SH-SY5Y (cell line): ENCODE measurements at regions not wholly inside any gene's neighbourhood (a gene's known extent, or its start where the extent isn't known, plus 50 kb on each side); places are given as distances from the start of the nearest gene placed in this dataset.

Experiments
- GATA2 ChIP-seq: IDR thresholded peaks from 2 replicates; pipeline ENCODE4 v1.6.1; 2011; ENCODE audit warnings: mild to moderate bottlenecking, low read depth, low read length
- GATA3 ChIP-seq: IDR thresholded peaks from 2 replicates; pipeline ENCODE4 v1.6.1; 2011; ENCODE audit warnings: low read depth, mild to moderate bottlenecking, low read length, moderate library complexity

DNA sequence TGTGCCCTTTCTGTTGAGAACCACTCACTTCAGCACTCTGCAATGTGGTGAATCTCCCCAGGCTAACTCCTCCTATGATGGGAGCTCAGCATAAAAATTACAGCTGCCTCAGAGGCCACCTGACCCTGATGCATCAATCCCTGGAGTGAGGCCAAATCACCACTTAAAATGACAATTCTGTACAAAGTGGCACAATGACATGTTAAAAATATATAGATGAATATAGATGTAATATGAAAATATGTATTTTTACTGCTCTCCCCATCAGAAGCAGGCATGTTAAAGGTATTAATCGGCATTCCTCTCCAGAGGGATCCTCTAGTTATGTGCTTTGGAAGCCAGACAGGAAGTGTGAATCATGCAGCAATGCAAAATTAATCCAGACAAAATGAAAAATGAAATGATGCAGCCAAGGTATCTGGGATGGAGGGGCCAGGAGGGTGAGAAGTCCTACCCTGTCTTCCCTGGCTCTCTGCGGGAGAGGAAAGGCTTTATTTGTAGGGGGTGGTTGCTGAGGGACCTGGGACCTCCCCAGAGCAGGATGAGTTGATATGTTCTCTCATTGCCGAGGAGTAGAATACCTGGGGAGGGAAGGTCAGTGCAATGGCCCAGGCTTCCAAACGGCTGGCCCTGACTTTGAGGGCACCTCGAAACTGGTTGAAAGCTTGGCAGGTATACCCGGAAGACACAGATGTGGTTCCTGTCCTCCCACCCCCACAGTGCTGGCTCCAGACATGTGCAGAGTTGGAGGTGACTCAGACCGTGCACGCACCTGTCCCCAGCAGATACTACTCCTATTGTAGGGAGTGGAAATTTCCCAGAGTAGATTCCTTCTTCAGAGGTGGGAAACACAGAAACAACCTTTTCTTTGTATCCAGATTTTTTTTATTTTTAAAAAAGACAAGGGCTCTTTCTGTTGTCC, 347.9 kb upstream of the NCAM1 start:
- peak; percentile 16; the same call in 1 of the 2 replicates for TF ChIP-seq GATA2
- TF ChIP-seq GATA3 = no peak

DNA sequence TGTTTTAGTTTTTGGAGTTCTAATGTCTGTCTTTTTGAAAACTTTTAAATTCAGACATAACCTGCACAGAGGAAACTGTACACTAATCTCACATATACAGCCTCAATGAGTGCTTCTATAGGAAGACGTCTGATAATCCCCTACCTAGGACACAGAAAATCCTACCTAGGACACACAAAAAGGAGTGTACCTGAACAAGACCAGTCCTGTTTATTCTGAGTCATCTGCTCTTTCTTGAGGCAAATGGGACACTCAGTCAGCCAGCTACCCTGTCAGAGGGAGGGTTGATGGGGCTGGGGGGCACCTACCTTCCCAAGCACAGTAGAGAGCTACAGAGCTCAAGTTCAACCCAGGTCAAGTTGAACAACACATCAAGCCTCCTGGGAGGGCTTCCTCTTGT, 346.6 kb upstream of the NCAM1 start:
- TF ChIP-seq GATA3 = no peak
- TF ChIP-seq GATA2 = no peak

DNA sequence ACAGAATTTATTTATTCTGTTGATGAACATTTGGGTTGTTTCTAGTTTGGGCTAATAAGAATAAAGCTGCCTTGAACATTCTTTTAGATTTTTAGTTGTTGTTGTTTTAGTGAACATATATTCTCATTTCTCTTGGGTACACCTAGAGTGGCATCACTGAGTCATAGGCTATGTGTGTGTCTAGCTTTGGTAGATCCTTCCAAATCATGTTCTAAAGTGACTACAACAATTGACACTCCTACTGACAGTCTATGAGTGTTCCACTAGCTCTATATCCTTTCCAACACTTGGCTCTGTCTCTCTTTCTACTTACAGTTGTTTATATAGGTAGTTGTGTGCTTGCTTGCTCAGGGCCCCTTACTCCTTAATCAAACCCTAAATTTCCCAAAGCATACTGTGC, 346.0 kb upstream of the NCAM1 start:
- TF ChIP-seq GATA3 (no peak), GATA2 (no peak)

DNA sequence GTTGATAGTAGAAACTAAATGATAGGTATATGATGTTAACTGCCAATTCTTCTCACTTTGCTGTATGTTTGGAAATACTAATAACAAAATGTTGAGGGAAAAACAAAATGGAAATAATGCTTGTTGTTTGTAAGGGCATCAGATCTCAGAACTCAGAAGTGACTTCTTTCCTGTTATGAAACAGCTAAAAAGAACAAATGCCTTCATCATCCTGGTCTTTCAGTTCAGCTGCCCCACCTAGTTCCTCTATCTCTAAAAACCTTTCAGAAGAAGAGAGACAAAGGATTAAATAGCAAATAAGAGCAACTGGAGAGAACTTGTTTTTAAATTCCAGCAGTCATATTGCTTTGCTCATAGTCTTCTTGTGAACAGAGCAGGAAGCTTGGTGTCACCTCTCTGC, 345.3 kb upstream of the NCAM1 start:
- no peak for TF ChIP-seq GATA2
- no peak for TF ChIP-seq GATA3

DNA sequence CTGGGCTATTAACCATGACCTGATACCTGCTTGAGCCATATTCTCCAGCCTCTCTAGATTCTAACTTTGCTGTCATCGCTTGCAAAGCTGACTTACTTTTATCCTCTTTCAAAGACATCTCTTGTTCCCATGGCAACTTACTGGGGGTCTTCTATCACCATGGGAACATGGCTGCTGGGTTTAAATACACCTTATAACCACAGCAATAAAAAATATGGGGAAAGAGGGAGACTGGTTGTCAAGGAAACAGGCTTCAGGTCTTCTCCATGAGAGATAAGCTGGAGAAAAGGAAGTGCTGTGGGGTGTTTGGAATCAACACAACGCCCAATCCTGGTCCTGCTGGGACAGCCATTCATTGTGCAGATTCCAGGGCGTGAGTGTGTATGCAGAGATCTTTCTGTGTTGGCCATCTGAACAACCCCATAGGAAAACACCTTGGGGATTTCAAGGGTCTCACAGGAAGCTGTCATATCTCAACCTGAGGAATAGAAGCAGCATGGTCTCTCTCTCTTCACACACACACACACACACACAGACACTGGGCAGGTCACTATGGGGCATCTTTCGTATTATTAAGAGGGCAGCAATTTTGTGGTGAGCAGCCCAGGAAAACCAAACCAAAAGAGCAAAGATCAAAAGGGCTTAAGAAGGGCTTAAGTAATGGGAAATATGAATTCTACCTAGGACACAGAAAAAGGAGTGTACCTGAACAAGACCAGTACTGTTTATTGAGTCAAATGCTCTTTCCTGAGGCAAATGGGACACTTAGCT, 344.7 kb upstream of the NCAM1 start:
- TF ChIP-seq GATA2 (no peak), GATA3 (no peak)

DNA sequence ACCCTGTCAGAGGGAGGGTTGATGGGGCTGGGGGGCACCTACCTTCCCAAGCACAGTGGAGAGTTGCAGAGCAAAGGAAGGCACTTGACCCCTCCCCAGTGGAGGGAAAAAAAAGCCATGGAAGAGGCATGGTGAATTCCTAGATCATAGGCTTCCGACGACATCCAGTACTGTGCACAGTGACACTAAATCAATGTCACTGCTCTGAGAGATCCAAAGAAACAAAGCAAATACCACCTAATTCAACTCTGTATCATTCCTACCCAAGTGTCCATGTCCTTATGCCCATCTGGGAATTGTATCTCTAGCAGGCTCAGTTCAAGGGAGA, 344.2 kb upstream of the NCAM1 start:
- TF ChIP-seq GATA3 (no peak), GATA2 (no peak)

DNA sequence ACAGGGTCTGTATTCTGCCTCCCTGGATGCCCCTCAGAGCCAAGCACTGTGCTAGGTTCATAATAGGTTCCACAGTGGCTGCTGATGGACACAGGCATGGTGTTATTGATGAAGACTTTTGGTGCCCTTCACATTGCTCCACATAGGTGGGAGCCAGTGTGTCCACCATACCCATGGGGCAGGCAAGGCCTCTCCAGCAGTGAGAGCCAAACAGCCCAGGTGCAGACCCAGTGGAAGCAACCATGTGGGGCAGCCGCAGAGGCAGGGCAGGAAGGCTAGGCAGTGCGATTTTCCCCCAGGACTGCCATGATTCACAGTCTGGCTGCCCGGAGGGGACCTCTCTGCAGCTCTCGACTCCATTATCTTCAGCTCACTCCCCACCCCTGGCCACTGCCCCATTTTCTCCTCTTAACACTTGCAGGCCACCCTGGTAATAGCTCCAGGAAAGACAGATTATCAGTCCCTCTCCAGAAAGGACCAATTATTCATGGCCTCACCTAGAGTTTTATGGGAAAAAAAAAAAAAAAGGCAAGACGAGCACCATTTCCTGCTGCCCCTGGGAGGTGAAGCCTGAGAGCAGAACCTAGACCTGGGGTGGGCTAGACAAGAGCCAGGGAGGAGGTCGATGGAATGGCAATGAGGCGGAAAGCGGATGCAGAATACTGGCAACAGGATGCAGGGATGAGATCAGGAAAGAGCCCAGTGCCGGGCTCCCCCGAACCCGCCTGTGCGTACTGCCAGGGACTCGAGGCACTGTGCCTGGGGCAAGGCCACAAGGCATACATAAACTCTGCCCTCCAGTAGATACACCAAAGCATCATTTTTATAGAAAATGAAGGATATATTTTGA, 343.0 kb upstream of the NCAM1 start:
- TF ChIP-seq GATA2 = no peak
- no peak for TF ChIP-seq GATA3

DNA sequence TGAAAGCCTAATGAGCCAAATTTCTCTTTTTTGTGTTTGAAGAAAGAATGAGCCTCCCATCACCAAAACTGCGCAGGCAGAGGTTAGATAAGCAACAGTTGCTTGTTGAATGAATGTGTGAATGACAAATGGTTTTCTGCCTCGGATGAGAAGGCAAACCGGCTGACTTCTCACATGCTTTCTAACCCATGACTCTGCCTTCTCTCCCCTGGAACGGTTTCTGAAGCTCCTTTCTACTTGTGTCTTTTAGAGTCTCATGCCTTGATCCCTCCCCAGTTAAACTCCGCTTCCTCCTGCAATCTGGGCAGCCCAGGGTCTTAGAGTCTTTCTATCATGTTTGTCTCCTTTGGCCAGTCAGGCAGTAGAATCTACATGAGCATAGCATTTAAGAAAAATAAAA, 342.1 kb upstream of the NCAM1 start:
- TF ChIP-seq GATA2 (no peak), GATA3 (no peak)

DNA sequence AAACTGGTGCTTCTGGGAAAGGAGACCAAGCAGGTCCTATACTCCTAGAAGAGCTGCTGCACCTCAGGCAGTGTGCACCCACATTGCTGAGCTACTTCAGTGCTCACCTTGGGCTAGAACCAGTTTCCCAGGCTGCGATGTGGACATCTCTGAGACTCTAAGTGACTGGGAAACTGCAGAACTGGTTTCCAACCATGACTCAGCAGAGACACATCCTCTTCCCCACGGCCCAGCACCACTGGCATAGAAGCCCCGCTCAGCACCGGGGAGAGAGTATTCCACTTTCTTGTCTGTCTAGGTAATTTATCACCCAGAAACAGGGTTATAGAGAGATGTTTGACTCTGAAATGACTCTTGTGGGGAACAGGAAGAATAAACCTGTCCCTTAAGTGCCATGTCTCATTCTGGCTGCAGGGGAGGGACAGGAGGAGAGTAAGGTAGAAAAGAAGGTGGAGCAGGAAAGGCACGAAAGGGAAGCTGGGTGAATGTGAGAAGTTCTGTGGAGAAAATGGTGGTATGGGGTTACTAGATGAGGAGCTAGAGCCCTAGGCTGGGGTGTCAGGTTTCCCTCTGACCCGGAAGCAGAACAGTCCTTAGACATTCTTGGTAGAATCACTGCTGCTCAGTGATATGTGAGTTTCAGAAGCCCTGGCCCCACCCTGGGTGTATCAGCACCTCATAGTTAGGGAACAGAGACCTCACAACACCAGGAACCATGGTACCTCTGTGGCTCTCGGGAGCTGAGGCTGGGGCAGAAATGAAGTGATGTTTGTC, 340.4 kb upstream of the NCAM1 start:
- no peak for TF ChIP-seq GATA3
- no peak for TF ChIP-seq GATA2

DNA sequence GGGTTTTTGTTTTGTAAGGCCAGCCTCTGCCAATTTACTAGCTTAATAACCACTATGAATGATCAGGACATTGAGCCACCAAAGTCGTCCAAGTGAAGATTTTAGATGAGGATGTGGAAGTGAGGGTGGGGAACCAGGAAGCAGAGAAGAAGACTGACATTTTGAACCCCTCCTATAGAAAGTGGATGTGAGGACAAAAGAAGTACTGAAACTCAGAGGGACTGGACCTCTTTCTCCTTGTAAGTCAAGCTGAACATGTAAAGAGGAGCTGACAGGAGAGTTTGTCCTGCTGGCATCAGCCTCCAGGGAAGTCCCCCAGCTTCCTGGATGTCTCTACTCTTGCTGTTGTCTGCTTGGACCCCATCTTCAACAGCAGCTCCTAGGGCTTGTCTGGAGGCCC, 338.2 kb upstream of the NCAM1 start:
- no peak for TF ChIP-seq GATA3
- no peak for TF ChIP-seq GATA2

DNA sequence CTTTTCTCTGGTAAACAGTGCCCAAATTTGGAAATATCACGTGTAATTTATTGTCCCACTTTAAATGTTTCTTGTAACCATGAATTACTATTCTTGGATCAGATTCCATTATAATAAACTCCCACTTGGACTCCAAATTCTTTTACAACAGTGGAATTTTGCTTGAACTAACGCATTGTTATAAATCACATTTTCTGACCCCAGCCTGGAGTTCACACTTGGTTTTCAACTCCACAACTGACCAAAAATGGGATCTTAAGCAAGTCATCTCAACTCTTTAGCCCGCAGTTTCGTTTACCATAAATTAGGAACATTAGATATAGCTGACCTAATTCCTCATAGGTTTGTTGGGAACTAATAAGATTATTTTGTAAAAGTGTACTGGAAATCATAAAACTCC, 336.8 kb upstream of the NCAM1 start:
- TF ChIP-seq GATA2 (no peak), GATA3 (no peak)

DNA sequence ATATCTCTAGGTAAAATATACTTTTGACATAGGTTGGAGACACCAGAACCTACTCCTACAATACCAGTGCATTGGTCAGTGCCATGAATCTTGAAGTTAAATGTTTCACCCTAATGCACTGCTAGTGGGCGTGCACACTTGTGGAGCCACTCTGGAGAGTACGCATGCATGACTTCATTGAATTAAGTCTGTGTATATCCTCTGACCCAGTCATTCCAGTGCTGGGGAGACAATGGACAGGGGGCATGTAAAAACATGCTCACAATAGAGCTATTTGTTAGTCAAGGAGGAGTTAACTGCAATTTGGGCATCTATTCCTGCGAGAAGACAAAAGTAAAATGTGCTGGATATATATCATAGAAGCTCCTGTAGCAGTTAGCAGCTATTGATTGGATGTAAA, 335.4 kb upstream of the NCAM1 start:
- TF ChIP-seq GATA3 (no peak), GATA2 (no peak)

DNA sequence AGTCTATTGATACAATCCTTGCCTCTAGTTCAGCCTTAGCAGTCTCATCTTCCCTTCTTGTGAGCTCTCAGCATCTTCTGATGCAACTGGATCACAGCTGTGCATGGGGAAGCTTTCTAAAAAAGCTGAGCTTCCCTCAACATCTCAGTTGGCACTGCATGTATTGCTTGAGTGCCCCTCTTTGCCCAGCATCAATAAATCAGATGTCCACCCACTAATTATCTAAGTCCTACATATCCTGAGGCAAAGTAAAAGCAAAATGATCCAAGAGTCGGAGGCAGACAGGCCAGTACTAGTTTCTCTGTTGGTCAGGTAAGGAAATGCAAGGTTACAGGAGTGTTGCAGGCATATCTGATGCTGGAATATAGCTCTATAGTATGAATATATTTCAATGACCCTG, 334.5 kb upstream of the NCAM1 start:
- no peak for TF ChIP-seq GATA2
- no peak for TF ChIP-seq GATA3
